KMS-11 (cell line): ENCODE measurements at regions not wholly inside any gene's neighbourhood (a gene's known extent, or its start where the extent isn't known, plus 50 kb on each side); places are given as distances from the start of the nearest gene placed in this dataset.

Experiments used
- H2AFZ ChIP-seq: fragments of 200-600 bp; sonication (generic); 2 replicates; pipeline ENCODE4 v1.6.1; 2016; ENCODE audit warnings: antibody characterized with exemption, mixed run types, low read depth
- H3K27ac ChIP-seq: fragments of 200-600 bp; sonication (generic); 2 replicates; pipeline ENCODE4 v1.6.1; 2016; ENCODE audit warnings: mild to moderate bottlenecking, mixed run types
- H3K27me3 ChIP-seq: fragments of 200-600 bp; sonication (generic); 2 replicates; pipeline ENCODE4 v1.6.1; 2017; ENCODE audit warnings: mild to moderate bottlenecking, low read depth, mixed run types, moderate library complexity; ENCODE audit not compliant: insufficient read depth
- H3K36me3 ChIP-seq: fragments of 200-600 bp; sonication (generic); 2 replicates; pipeline ENCODE4 v1.6.1; 2017; ENCODE audit warnings: mild to moderate bottlenecking, mixed run types; ENCODE audit not compliant: insufficient read depth
- H3K4me1 ChIP-seq: fragments of 200-600 bp; sonication (generic); 2 replicates; pipeline ENCODE4 v1.6.1; 2016; ENCODE audit warnings: mild to moderate bottlenecking, low read depth, mixed run types; ENCODE audit not compliant: poor library complexity, severe bottlenecking
- H3K4me2 ChIP-seq: fragments of 200-600 bp; sonication (generic); 2 replicates; pipeline ENCODE4 v1.7.0; 2016; ENCODE audit warnings: mild to moderate bottlenecking, mixed run types
- H3K4me3 ChIP-seq: fragments of 200-600 bp; sonication (generic); IDR thresholded peaks from 2 replicates; pipeline ENCODE4 v1.6.1; 2017; ENCODE audit warnings: low read depth, low read length, mixed read lengths; ENCODE audit not compliant: insufficient read depth
- H3K79me2 ChIP-seq: fragments of 200-600 bp; sonication (generic); 2 replicates; pipeline ENCODE4 v1.6.1; 2016; ENCODE audit warnings: low read depth, mixed run types; ENCODE audit not compliant: insufficient read depth
- H3K9ac ChIP-seq: fragments of 200-600 bp; sonication (generic); 2 replicates; pipeline ENCODE4 v1.6.1; 2016; ENCODE audit warnings: mild to moderate bottlenecking, mixed run types
- H4K20me1 ChIP-seq: fragments of 200-600 bp; sonication (generic); 2 replicates; pipeline ENCODE4 v1.6.1; 2016; ENCODE audit warnings: mild to moderate bottlenecking, mixed run types; ENCODE audit not compliant: insufficient read depth
- CTCF ChIP-seq: fragments of 200-600 bp; sonication (generic); conservative IDR thresholded peaks from 2 replicates; pipeline ENCODE4 v1.6.1; 2017; ENCODE audit warnings: low read depth, mild to moderate bottlenecking, antibody characterized with exemption, low read length, moderate library complexity, mixed read lengths

- Histone ChIP-seq H3K79me2 (no peaks in the 10 kb centered on the region), H3K36me3 (no peaks in the 10 kb centered on the region), H3K4me3 (no peak overlapping the region), H3K27ac (no peak overlapping the region), H3K4me1 (no peaks in the 10 kb centered on the region), H4K20me1 (no peaks in the 10 kb centered on the region), H3K4me2 (no peak overlapping the region), H3K9ac (no peak overlapping the region), H2AFZ (no peak overlapping the region), H3K27me3 (no peaks in the 10 kb centered on the region)
- TF ChIP-seq CTCF: no peak
Observed at GRCh38 chrX:20740443-20740842, 473.7 kb upstream of the RPS6KA3 start.

- no peak overlapping the region for H3K9ac ChIP-seq
- TF ChIP-seq CTCF: no peak
- no peaks in the 10 kb centered on the region for H3K79me2 ChIP-seq
- H3K4me2 ChIP-seq: no peak overlapping the region
- no peaks in the 10 kb centered on the region for H3K36me3 ChIP-seq
- no peak overlapping the region for H3K27ac ChIP-seq
- H2AFZ ChIP-seq: no peak overlapping the region
- no peaks in the 10 kb centered on the region for H3K4me1 ChIP-seq
- H3K27me3 ChIP-seq: no peaks in the 10 kb centered on the region
- H3K4me3 ChIP-seq: no peak overlapping the region
- no peaks in the 10 kb centered on the region for H4K20me1 ChIP-seq
Observed at GRCh38 chrX:20739038-20739745, 472.5 kb upstream of the RPS6KA3 start.

GRCh38 chrX:20729416-20729815, 462.7 kb upstream of the RPS6KA3 start:
- H3K4me3 ChIP-seq: no peak overlapping the region
- no peak for TF ChIP-seq CTCF
- H3K27me3 ChIP-seq: no peaks in the 10 kb centered on the region
- no peaks in the 10 kb centered on the region for H3K4me1 ChIP-seq
- no peaks in the 10 kb centered on the region for H4K20me1 ChIP-seq
- no peaks in the 10 kb centered on the region for H3K36me3 ChIP-seq
- no peaks in the 10 kb centered on the region for H3K79me2 ChIP-seq
- H3K4me2 ChIP-seq: no peak overlapping the region
- no peak overlapping the region for H3K9ac ChIP-seq
- H3K27ac ChIP-seq: no peak overlapping the region
- H2AFZ ChIP-seq: no peak overlapping the region

GRCh38 chrX:20727447-20727846, 460.7 kb upstream of the RPS6KA3 start:
- H3K9ac ChIP-seq: no peak overlapping the region
- H3K4me2 ChIP-seq: no peak overlapping the region
- H2AFZ ChIP-seq: no peak overlapping the region
- no peaks in the 10 kb centered on the region for H3K4me1 ChIP-seq
- H3K27me3 ChIP-seq: no peaks in the 10 kb centered on the region
- H4K20me1 ChIP-seq: no peaks in the 10 kb centered on the region
- H3K79me2 ChIP-seq: no peaks in the 10 kb centered on the region
- no peak for TF ChIP-seq CTCF
- no peaks in the 10 kb centered on the region for H3K36me3 ChIP-seq
- H3K27ac ChIP-seq: no peak overlapping the region
- H3K4me3 ChIP-seq: no peak overlapping the region
